ENCODE measurements at regions not wholly inside any gene's neighbourhood (a gene's known extent, or its start where the extent isn't known, plus 50 kb on each side); places are given as distances from the start of the nearest gene placed in this dataset.
"Not testable (repeated sequence)": the region's sequence is repeated elsewhere in the genome, so short reads cannot be mapped to it uniquely, and the experiment has no call there.

GRCh38 chr2:196526981-196527725 lies 112.4 kb upstream of the CCDC150 start:
- not testable (repeated sequence) for DNase-seq (ENCODE audit: low read depth in 2 of 2)

DNA sequence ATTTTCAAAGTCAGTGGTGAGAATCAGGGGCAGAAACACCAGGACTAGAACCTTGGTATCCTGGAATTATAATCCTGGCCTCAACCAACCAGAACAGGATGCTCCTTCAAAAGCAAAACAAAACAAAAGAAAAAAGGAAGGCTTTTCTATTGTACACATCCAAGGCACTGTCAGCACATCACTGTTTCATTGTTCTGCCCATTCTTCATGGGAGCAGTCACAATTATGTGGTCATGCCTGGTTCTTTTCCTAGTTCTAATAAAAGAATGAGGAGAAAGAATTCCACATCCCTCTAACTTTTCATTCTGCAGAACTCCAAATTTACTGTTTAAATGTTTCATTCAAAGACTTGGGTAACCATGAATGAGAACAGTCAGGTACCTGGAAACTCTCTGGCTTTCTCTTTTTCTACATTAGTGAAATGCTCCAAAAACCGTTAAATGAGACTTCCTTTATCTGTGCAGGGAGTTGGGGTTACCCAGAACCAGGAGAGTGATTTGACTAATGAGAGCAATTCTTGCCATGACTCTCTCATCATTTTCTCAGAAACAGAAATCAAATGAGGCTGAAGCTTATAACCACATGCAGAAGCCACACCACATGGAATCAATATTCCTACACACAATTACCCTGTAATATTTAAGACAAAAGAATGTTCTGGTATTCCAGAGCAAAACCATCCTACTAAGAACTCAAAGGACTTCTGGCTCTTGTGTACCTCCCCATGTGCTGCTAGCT lies 110.9 kb upstream of the CCDC150 start:
- no peak for DNase-seq (ENCODE audit: low read depth in 2 of 2)

DNA sequence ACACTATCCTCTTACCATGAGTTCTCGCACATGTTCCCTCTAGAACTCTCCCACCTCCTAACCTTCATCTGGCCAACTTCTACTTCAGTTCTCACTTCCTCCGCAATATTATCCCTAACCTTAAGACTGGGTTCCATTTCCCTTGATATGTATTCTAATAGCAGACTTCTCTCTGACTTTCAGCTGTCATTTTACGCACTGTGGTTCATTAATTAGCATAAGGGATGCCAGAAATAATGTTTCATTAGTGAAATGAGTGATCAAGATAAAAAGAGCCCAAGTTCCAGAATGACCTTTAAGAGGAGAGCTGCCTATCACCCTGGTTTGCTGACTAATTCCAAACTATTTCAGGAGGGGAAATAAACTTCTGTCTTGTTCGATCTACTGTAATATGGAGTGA lies 108.6 kb upstream of the CCDC150 start:
- no peak for DNase-seq (ENCODE audit: low read depth in 2 of 2)

DNA sequence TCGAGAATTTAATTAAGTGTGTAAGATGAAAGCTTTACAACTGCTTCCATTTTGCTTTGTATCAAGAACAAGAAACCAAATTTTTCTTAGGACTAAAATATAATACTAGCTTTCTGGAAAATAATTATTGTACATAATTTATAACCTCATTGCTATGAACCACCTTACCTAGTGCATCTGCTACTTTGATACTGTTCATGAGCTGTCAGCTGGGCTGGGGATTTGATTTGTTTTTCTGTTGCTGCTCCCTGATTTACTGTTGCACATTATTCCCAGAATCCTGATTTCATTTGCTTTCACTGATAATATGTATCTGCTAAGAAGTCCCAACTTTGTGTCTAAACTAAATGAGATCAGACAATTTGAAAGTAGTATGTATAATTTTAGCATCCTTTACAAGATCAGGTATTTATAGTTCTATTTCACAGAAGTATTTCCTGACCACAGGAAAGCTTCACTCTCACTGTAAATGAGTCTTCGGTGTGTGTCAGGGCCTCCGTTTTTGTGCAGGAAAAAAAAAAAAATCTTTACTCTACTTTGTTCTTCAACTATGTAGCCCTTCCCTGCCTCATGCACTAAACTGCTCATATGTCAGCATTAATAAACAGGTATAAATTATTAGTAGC lies 105.6 kb upstream of the CCDC150 start:
- no peak for DNase-seq (ENCODE audit: low read depth in 2 of 2)

- no peak for DNase-seq (ENCODE audit: low read depth in 2 of 2)
These were observed 105.0 kb upstream of the CCDC150 start for GRCh38 chr2:196534495-196534894.

GRCh38 chr2:196535061-196535460 lies 104.5 kb upstream of the CCDC150 start:
- DNase-seq (ENCODE audit: low read depth in 2 of 2): no peak

DNA sequence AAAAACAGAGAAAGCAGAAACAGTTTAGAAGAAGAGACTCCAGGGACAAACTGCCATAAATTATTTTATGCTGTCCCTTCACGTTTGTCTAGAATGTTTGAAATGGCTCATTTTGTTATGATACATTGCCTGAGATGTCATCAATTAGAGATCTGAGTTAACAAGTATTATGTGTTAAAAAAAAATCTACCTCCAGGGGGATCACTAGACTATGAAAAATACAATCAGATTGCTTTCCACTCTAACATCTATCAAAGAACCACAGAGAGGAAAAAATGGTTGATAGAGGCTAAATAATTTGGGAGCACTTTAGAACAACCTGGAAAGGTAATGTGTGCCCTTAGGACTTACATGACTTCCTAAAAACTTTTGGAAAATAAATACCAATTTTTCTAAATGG lies 103.8 kb upstream of the CCDC150 start:
- DNase-seq (ENCODE audit: low read depth in 2 of 2): no peak

GRCh38 chr2:196537311-196537710 lies 102.2 kb upstream of the CCDC150 start:
- no peak for DNase-seq (ENCODE audit: low read depth in 2 of 2)

DNA sequence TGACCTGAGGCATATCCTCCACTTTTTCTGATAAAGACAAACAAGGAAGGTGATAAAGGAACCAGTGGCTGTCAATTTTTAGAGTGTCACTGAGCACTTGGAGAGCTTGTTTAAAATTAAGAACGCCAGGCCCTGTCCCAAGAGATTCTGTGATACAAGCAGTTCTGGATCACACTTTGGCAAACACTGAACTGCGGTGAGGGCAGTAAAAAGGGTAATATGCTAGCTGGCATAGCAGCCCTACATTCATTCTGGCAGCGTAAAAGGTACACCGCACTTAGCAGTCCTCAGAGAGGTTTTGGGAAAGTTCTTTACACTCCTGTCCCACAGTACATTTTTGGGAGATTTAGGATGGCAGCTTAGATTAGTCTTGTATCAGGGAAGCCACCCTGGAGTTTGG lies 101.3 kb upstream of the CCDC150 start:
- no peak for DNase-seq (ENCODE audit: low read depth in 2 of 2)

GRCh38 chr2:196538646-196539045 lies 100.9 kb upstream of the CCDC150 start:
- no peak for DNase-seq (ENCODE audit: low read depth in 2 of 2)

DNA sequence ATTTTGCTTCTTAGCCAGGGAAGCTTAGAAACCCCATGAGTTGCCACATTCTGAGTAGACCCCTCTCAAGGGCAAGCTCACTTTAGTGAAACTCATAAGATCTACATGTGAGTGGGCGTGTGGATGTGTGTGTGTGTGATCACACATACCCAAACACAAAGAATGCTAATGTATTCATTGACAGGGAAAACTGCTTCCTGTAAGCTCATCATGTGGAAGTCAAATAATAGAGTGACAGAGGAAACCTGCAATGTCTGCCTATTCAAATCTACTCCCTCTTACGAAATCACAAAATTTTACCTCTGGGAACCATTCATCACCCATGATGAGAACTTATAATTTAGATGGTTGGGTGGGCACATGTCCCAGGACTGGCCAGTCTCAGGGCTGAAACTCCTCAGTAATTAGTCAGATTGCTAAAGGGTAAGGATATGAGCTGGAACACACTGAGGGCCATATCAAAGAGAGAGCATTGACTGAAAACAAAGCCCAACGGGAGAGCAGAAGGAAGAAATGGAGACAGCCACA lies 94.5 kb upstream of the CCDC150 start:
- no peak for DNase-seq (ENCODE audit: low read depth in 2 of 2)

DNA sequence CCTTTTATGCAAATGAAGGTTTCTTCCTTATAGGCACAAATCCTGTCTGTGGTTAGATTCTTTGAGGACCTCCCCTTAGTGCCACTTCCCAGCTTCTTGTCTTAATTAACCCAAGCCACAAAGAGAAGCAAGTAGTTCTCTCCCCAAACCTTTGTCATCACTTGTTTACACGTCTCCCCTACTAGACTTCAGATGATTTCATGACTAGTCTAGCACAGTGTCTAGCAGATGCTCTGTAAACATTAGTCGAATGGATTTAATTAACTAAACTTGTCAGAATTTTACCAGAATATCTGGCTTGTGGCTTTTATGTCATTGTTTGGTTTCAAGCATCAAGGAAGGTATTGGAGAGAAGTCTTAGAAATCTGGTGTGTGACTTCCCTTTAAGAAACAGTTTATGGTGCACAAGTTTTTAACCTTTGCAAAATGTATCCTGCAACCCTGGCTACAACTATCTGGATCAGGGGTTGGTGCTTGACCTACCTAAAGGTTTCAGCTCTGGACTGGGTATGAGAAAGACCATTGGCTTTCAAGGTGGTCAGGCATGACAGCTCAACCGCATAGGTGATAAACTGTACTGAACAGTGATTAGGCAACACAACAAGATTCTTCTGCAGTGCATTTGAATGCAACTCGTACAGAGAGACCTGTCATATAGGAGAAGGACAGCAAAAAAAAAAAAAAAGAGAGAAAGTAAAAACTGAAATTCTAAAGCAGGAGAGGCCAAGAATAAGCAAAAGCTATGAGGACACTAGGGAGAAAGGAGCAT lies 93.2 kb upstream of the CCDC150 start:
- peak; percentile 11 to 17 for DNase-seq (ENCODE audit: low read depth in 2 of 2)

DNA sequence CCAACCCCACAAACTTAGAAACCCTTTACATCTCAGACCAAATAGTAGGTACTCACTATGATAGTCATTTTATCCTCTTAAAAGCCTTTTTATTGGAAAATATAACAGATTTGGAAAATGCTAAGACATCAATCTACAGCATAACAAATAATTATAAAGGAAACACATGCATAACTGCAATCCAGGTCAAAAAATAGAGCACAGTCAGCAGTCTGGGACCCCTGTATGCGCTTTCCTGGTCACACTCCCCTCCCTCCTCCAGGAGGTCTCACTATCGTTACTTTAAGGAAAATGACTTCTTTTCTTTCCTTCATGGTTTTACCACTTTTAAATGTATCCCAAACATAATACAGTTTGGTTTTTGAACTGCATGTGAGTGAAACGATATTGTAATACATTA lies 90.5 kb upstream of the CCDC150 start:
- DNase-seq (ENCODE audit: low read depth in 2 of 2): no peak

DNA sequence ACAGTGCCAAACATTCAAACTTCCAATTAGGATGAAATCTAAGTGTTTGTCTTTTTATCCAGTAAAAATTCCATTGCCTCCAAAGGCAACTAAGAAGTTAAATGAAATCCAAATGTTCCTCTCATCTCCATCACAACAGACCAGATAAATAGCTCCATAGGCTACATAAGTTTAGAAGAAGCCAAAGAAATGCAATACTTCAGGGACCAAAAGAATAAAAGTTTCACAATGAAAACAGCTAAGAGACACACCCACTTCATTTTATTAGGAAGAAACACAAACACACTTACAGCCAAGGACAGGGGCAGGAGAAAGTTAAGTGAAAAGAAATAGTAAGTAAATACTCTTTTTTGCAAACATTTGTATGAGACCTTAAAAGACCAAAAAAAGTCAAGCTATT lies 88.5 kb upstream of the CCDC150 start:
- DNase-seq (ENCODE audit: low read depth in 2 of 2): no peak

DNA sequence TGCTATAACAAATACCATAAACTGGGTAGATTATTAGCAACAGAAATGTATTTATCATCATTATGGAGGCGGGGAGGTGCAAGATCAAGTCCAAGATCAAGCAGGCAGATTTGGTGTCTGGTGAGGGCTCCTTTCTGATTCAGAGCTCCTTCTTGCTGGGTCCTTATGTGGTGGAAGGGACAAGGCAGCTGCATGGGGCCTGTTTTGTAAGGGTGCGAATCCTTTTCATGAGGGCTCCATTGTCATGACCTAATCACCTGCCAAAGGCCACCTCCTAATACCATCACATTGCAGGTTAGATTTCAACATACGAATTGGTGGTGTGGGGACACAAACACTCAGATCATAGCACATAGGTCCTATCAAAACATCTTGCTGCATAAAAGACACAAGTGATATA lies 84.4 kb upstream of the CCDC150 start:
- DNase-seq (ENCODE audit: low read depth in 2 of 2): no peak

DNA sequence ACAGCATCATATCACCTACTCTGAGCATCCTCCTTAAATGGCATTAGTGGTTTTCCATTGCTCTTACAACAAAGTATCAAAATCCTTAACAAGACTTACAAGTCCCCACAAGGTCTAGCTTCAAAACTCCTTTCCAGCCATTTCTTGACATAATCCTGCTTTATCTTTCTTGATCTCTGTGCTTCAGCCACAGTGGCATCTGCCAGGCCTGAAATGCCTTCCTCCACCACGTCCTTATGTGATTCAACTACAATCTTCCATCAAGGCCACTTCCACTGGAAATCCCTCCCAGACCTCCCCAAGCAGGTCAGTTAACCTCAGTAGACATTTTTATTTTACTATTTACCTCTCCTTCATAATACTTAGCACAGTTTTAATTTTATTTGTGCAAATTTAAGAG lies 83.8 kb upstream of the CCDC150 start:
- DNase-seq (ENCODE audit: low read depth in 2 of 2): no peak

GRCh38 chr2:196558497-196558896 lies 81.0 kb upstream of the CCDC150 start:
- DNase-seq (ENCODE audit: low read depth in 2 of 2): no peak

- DNase-seq (ENCODE audit: low read depth in 2 of 2): no peak
These were observed 75.6 kb upstream of the CCDC150 start for GRCh38 chr2:196563876-196564275.

GRCh38 chr2:196565106-196565765 lies 74.3 kb upstream of the CCDC150 start:
- no peak for DNase-seq (ENCODE audit: low read depth in 2 of 2)

DNA sequence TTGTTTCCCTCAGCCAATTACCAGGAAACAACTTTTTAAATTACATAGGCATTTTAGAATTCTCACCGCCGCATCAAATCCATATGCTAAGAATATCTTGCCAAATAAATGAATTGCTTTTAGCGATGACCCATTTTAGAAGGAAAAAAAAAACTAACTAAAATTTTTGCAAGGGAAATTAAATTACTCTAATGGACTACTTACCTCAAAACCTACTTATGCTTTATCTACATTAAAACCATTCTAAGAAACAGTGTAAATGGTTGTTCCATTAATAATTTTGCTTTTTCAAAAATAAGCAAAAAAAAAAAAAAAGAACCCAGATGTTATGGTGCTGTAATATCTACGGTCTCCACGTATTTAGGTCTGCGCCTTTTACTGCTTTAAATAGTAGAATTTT lies 73.5 kb upstream of the CCDC150 start:
- DNase-seq (ENCODE audit: low read depth in 2 of 2): no peak

DNA sequence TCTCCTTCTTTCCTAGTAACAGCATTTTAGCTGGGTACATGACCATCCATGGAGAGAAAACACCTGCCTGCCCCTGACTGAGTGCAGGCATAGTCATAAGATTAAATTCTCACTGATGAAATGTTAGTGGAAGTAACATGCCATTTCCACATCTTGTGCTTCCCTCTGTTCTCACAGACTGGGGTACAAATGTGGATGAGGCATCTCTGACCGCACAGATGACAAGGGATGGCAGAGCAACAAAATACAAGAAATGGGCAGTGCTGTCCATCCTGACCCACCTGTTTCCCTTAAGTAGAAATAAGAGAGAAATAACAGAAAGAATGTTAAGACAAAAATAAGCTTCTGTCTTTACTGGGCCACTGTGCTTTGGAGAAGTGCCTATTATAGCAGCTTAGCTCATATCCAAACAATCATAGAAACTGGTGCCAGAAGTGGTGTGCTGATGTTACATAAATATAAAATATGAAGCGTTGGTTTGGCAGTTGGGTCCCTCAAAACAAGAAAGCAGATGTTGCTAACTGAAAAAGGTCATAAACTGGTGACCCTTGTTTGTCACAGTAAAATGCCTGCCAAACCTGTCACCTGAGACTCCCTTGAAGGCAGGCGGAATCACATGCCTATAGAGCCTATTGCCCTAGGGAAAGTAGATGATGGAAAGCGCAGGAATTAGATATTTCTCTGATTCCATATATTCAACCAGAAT lies 72.4 kb upstream of the CCDC150 start:
- no peak for DNase-seq (ENCODE audit: low read depth in 2 of 2)

Data from fibroblast of skin of left quadriceps (primary cell).